ENCODE measurements at regions not wholly inside any gene's neighbourhood (a gene's known extent, or its start where the extent isn't known, plus 50 kb on each side); places are given as distances from the start of the nearest gene placed in this dataset.

- DNase-seq (ENCODE audit: low read depth, low spot score) = no peak
- no peaks in the 10 kb centered on the region for H3K36me3 ChIP-seq (ENCODE audit: insufficient read depth, low read length)
- no peak overlapping the region for H3K9ac ChIP-seq (ENCODE audit: insufficient read length)
- H3K9me3 ChIP-seq (ENCODE audit: low read depth, low read length) = no peaks in the 10 kb centered on the region
- no peak overlapping the region for H3K4me3 ChIP-seq
- H3K27ac ChIP-seq = no peak overlapping the region
- TF ChIP-seq EZH2 (IDR thresholded peaks at IDR 0.05) (no peak), FOXP2 (optimal IDR thresholded peaks at IDR 0.05; ENCODE audit: control extremely low read depth, extremely low read length, insufficient read depth) (no peak), POLR2AphosphoS5 (IDR thresholded peaks at IDR 0.05; ENCODE audit: borderline replicate concordance, low read depth, low read length) (no peak)
Observed at GRCh38 chr13:69649063-69649392, 458.6 kb upstream of the ATXN8OS start.

- Histone ChIP-seq H3K27ac (no peak overlapping the region), H3K9ac (ENCODE audit: insufficient read length) (no peak overlapping the region), H3K9me3 (ENCODE audit: low read depth, low read length) (no peaks in the 10 kb centered on the region), H3K4me3 (no peak overlapping the region), H3K36me3 (ENCODE audit: insufficient read depth, low read length) (no peaks in the 10 kb centered on the region)
- no peak for DNase-seq (ENCODE audit: low read depth, low spot score)
- TF ChIP-seq POLR2AphosphoS5 (IDR thresholded peaks at IDR 0.05; ENCODE audit: borderline replicate concordance, low read depth, low read length) (no peak), EZH2 (IDR thresholded peaks at IDR 0.05) (no peak), FOXP2 (optimal IDR thresholded peaks at IDR 0.05; ENCODE audit: control extremely low read depth, extremely low read length, insufficient read depth) (no peak)
Observed at GRCh38 chr13:69648340-69649062, 459.1 kb upstream of the ATXN8OS start.

- TF ChIP-seq FOXP2 (optimal IDR thresholded peaks at IDR 0.05; ENCODE audit: control extremely low read depth, extremely low read length, insufficient read depth) (no peak), POLR2AphosphoS5 (IDR thresholded peaks at IDR 0.05; ENCODE audit: borderline replicate concordance, low read depth, low read length) (no peak), EZH2 (IDR thresholded peaks at IDR 0.05) (no peak)
- H3K27ac ChIP-seq = no peak overlapping the region
- no peak for DNase-seq (ENCODE audit: low read depth, low spot score)
- no peaks in the 10 kb centered on the region for H3K9me3 ChIP-seq (ENCODE audit: low read depth, low read length)
- H3K9ac ChIP-seq (ENCODE audit: insufficient read length) = no peak overlapping the region
- H3K4me3 ChIP-seq = no peak overlapping the region
- no peaks in the 10 kb centered on the region for H3K36me3 ChIP-seq (ENCODE audit: insufficient read depth, low read length)
Observed at GRCh38 chr13:69644447-69644846, 463.2 kb upstream of the ATXN8OS start.

- no peak overlapping the region for H3K27ac ChIP-seq
- H3K36me3 ChIP-seq (ENCODE audit: insufficient read depth, low read length) = no peaks in the 10 kb centered on the region
- H3K9me3 ChIP-seq (ENCODE audit: low read depth, low read length) = no peaks in the 10 kb centered on the region
- TF ChIP-seq POLR2AphosphoS5 (IDR thresholded peaks at IDR 0.05; ENCODE audit: borderline replicate concordance, low read depth, low read length) (no peak), FOXP2 (optimal IDR thresholded peaks at IDR 0.05; ENCODE audit: control extremely low read depth, extremely low read length, insufficient read depth) (no peak)
- H3K4me3 ChIP-seq = no peak overlapping the region
- no peak for DNase-seq (ENCODE audit: low read depth, low spot score)
- H3K9ac ChIP-seq (ENCODE audit: insufficient read length) = no peak overlapping the region
Observed at GRCh38 chr13:69641773-69642172, 465.9 kb upstream of the ATXN8OS start.

- Histone ChIP-seq H3K36me3 (ENCODE audit: insufficient read depth, low read length) (no peaks in the 10 kb centered on the region), H3K27ac (no peak overlapping the region), H3K4me3 (no peak overlapping the region), H3K9ac (ENCODE audit: insufficient read length) (no peak overlapping the region), H3K9me3 (ENCODE audit: low read depth, low read length) (no peaks in the 10 kb centered on the region)
- TF ChIP-seq EZH2 (IDR thresholded peaks at IDR 0.05) = no peak
- no peak for TF ChIP-seq POLR2AphosphoS5 (IDR thresholded peaks at IDR 0.05; ENCODE audit: borderline replicate concordance, low read depth, low read length)
- no peak for TF ChIP-seq FOXP2 (optimal IDR thresholded peaks at IDR 0.05; ENCODE audit: control extremely low read depth, extremely low read length, insufficient read depth)
- DNase-seq (ENCODE audit: low read depth, low spot score) = no peak
Observed at GRCh38 chr13:69633044-69633443, 474.6 kb upstream of the ATXN8OS start.

- TF ChIP-seq POLR2AphosphoS5 (IDR thresholded peaks at IDR 0.05; ENCODE audit: borderline replicate concordance, low read depth, low read length) (no peak), EZH2 (IDR thresholded peaks at IDR 0.05) (no peak), FOXP2 (optimal IDR thresholded peaks at IDR 0.05; ENCODE audit: control extremely low read depth, extremely low read length, insufficient read depth) (no peak)
- H3K36me3 ChIP-seq (ENCODE audit: insufficient read depth, low read length) = no peaks in the 10 kb centered on the region
- no peak for DNase-seq (ENCODE audit: low read depth, low spot score)
- H3K27ac ChIP-seq = no peak overlapping the region
- H3K4me3 ChIP-seq = no peak overlapping the region
- no peak overlapping the region for H3K9ac ChIP-seq (ENCODE audit: insufficient read length)
- no peaks in the 10 kb centered on the region for H3K9me3 ChIP-seq (ENCODE audit: low read depth, low read length)
Observed at GRCh38 chr13:69623973-69624372, 483.7 kb upstream of the ATXN8OS start.

GRCh38 chr13:69619651-69620050 lies 488.0 kb upstream of the ATXN8OS start:
- H3K9ac ChIP-seq (ENCODE audit: insufficient read length) = no peak overlapping the region
- H3K27ac ChIP-seq = no peak overlapping the region
- TF ChIP-seq FOXP2 (optimal IDR thresholded peaks at IDR 0.05; ENCODE audit: control extremely low read depth, extremely low read length, insufficient read depth) (no peak), EZH2 (IDR thresholded peaks at IDR 0.05) (no peak), POLR2AphosphoS5 (IDR thresholded peaks at IDR 0.05; ENCODE audit: borderline replicate concordance, low read depth, low read length) (no peak)

GRCh38 chr13:69618838-69619237 lies 488.8 kb upstream of the ATXN8OS start:
- no peak overlapping the region for H3K9ac ChIP-seq (ENCODE audit: insufficient read length)
- no peak overlapping the region for H3K27ac ChIP-seq
- no peaks in the 10 kb centered on the region for H3K36me3 ChIP-seq (ENCODE audit: insufficient read depth, low read length)

More at GRCh38 chr13:69619651-69620050, 488.0 kb upstream of the ATXN8OS start:
- H3K9me3 ChIP-seq (ENCODE audit: low read depth, low read length) = no peaks in the 10 kb centered on the region
- no peak for DNase-seq (ENCODE audit: low read depth, low spot score)
- H3K36me3 ChIP-seq (ENCODE audit: insufficient read depth, low read length) = no peaks in the 10 kb centered on the region
- no peak overlapping the region for H3K4me3 ChIP-seq

GRCh38 chr13:69618393-69618792 lies 489.2 kb upstream of the ATXN8OS start:
- DNase-seq (ENCODE audit: low read depth, low spot score) = no peak
- H3K9me3 ChIP-seq (ENCODE audit: low read depth, low read length) = no peaks in the 10 kb centered on the region
- H3K36me3 ChIP-seq (ENCODE audit: insufficient read depth, low read length) = no peaks in the 10 kb centered on the region
- no peak overlapping the region for H3K9ac ChIP-seq (ENCODE audit: insufficient read length)
- TF ChIP-seq EZH2 (IDR thresholded peaks at IDR 0.05) = no peak
- TF ChIP-seq FOXP2 (optimal IDR thresholded peaks at IDR 0.05; ENCODE audit: control extremely low read depth, extremely low read length, insufficient read depth) = no peak
- TF ChIP-seq POLR2AphosphoS5 (IDR thresholded peaks at IDR 0.05; ENCODE audit: borderline replicate concordance, low read depth, low read length) = no peak
- no peak overlapping the region for H3K4me3 ChIP-seq
- no peak overlapping the region for H3K27ac ChIP-seq

More at GRCh38 chr13:69618838-69619237, 488.8 kb upstream of the ATXN8OS start:
- TF ChIP-seq POLR2AphosphoS5 (IDR thresholded peaks at IDR 0.05; ENCODE audit: borderline replicate concordance, low read depth, low read length) (no peak), EZH2 (IDR thresholded peaks at IDR 0.05) (no peak), FOXP2 (optimal IDR thresholded peaks at IDR 0.05; ENCODE audit: control extremely low read depth, extremely low read length, insufficient read depth) (no peak)
- no peak overlapping the region for H3K4me3 ChIP-seq
- no peak for DNase-seq (ENCODE audit: low read depth, low spot score)
- H3K9me3 ChIP-seq (ENCODE audit: low read depth, low read length) = no peaks in the 10 kb centered on the region

Measured in SK-N-MC (cell line).